DOHH2 (cell line): ENCODE measurements at regions not wholly inside any gene's neighbourhood (a gene's known extent, or its start where the extent isn't known, plus 50 kb on each side); places are given as distances from the start of the nearest gene placed in this dataset.

ENCODE experiments used
- H3F3A ChIP-seq: fragments of 200-600 bp; sonication (generic), shearing (Covaris generic); 2 replicates; pipeline ENCODE4 v1.6.0; 2016; ENCODE audit warnings: antibody characterized with exemption, mild to moderate bottlenecking; ENCODE audit not compliant: control insufficient read depth, insufficient read depth
- H3K27ac ChIP-seq: fragments of 200-600 bp; sonication (generic); 2 replicates; pipeline ENCODE4 v1.5.1; 2014; ENCODE audit warnings: low read depth, mild to moderate bottlenecking, low read length, moderate library complexity
- H3K27me3 ChIP-seq: fragments of 200-600 bp; sonication (generic); 2 replicates; pipeline ENCODE4 v1.6.1; 2014; ENCODE audit warnings: mild to moderate bottlenecking, low read length, mixed read lengths; ENCODE audit not compliant: control insufficient read depth
- H3K36me3 ChIP-seq: fragments of 200-600 bp; sonication (generic); 2 replicates; pipeline ENCODE4 v1.6.1; 2014; ENCODE audit warnings: mild to moderate bottlenecking, low read length, moderate library complexity, mixed read lengths; ENCODE audit not compliant: control insufficient read depth
- H3K4me1 ChIP-seq: fragments of 200-600 bp; sonication (generic); 2 replicates; pipeline ENCODE4 v1.6.1; 2014; ENCODE audit warnings: mild to moderate bottlenecking, low read length, mixed read lengths; ENCODE audit not compliant: control insufficient read depth
- H3K4me2 ChIP-seq: fragments of 200-600 bp; sonication (generic); 2 replicates; pipeline ENCODE4 v1.6.0; 2014; ENCODE audit warnings: mild to moderate bottlenecking, low read length, moderate library complexity
- H3K4me3 ChIP-seq: fragments of 200-600 bp; sonication (generic); 2 replicates; pipeline ENCODE4 v1.5.1; 2014; ENCODE audit warnings: mild to moderate bottlenecking, low read length, mixed read lengths
- H3K79me2 ChIP-seq: fragments of 200-600 bp; sonication (generic); 2 replicates; pipeline ENCODE4 v1.6.1; 2014; ENCODE audit warnings: mild to moderate bottlenecking, low read length, mixed read lengths; ENCODE audit not compliant: control insufficient read depth
- H3K9me2 ChIP-seq: fragments of 200-600 bp; sonication (generic); replicated peaks from 2 replicates; pipeline ENCODE4 v1.6.1; 2014; ENCODE audit warnings: mild to moderate bottlenecking, low read length, mixed read lengths; ENCODE audit not compliant: control insufficient read depth
- H3K9me3 ChIP-seq: fragments of 200-600 bp; sonication (generic); 2 replicates; pipeline ENCODE4 v1.6.1; 2014; ENCODE audit warnings: antibody characterized with exemption, low read length, mixed read lengths; ENCODE audit not compliant: control insufficient read depth, insufficient read depth
- H4K20me1 ChIP-seq: fragments of 200-600 bp; sonication (generic); 2 replicates; pipeline ENCODE4 v1.6.0; 2014; ENCODE audit warnings: low read depth, mild to moderate bottlenecking, antibody characterized with exemption, low read length, moderate library complexity; ENCODE audit not compliant: control insufficient read depth, insufficient read depth
- CTCF ChIP-seq: fragments of 200-600 bp; sonication (generic); IDR thresholded peaks from one replicate; pipeline ENCODE4 v1.5.1; 2014; ENCODE audit warnings: antibody characterized with exemption, mild to moderate bottlenecking, low read depth, low read length; ENCODE audit not compliant: poor library complexity, severe bottlenecking
- EZH2phosphoT487 ChIP-seq: fragments of 200-600 bp; sonication (generic); IDR thresholded peaks from 2 replicates; pipeline ENCODE4 v1.6.1; 2017; ENCODE audit warnings: borderline replicate concordance, mild to moderate bottlenecking, antibody characterized with exemption, low read length, moderate library complexity, mixed read lengths

GRCh38 chr4:20627866-20628265, 72.4 kb upstream of the PACRGL start:
- Histone ChIP-seq H3K79me2 (no peaks in the 10 kb centered on the region), H3K4me1 (no peaks in the 10 kb centered on the region), H3K27me3 (no peaks in the 10 kb centered on the region), H3K9me2 (no peaks in the 10 kb centered on the region), H3K4me3 (no peak overlapping the region), H3F3A (no peaks in the 10 kb centered on the region), H3K36me3 (no peaks in the 10 kb centered on the region), H3K9me3 (no peaks in the 10 kb centered on the region), H4K20me1 (no peaks in the 10 kb centered on the region), H3K4me2 (no peak overlapping the region), H3K27ac (no peak overlapping the region)
- TF ChIP-seq CTCF (no peak), EZH2phosphoT487 (no peak)

- Histone ChIP-seq H3F3A (no peaks in the 10 kb centered on the region), H3K27ac (no peak overlapping the region), H3K4me2 (no peak overlapping the region), H4K20me1 (no peaks in the 10 kb centered on the region), H3K79me2 (no peaks in the 10 kb centered on the region), H3K9me2 (no peaks in the 10 kb centered on the region), H3K4me3 (no peak overlapping the region), H3K27me3 (no peaks in the 10 kb centered on the region), H3K4me1 (no peaks in the 10 kb centered on the region), H3K9me3 (no peaks in the 10 kb centered on the region), H3K36me3 (no peaks in the 10 kb centered on the region)
- TF ChIP-seq EZH2phosphoT487: no peak
- TF ChIP-seq CTCF: no peak
Observed at GRCh38 chr4:20629186-20630106, 70.8 kb upstream of the PACRGL start.

GRCh38 chr4:20638825-20639224, 61.4 kb upstream of the PACRGL start:
- Histone ChIP-seq H4K20me1 (no peaks in the 10 kb centered on the region), H3K79me2 (no peaks in the 10 kb centered on the region), H3K9me3 (no peaks in the 10 kb centered on the region), H3K4me3 (no peak overlapping the region), H3K36me3 (no peaks in the 10 kb centered on the region), H3K27me3 (no peaks in the 10 kb centered on the region), H3K4me2 (no peak overlapping the region), H3K9me2 (no peaks in the 10 kb centered on the region), H3F3A (no peaks in the 10 kb centered on the region), H3K27ac (no peak overlapping the region), H3K4me1 (no peaks in the 10 kb centered on the region)
- TF ChIP-seq CTCF (no peak), EZH2phosphoT487 (no peak)
